AG10803 (cell line): ENCODE measurements at regions not wholly inside any gene's neighbourhood (a gene's known extent, or its start where the extent isn't known, plus 50 kb on each side); places are given as distances from the start of the nearest gene placed in this dataset.

Source experiments
- DNase-seq: peaks from one replicate; pipeline ENCODE4 v3.0.0; 2010; ENCODE audit warnings: low read depth
- H3K4me3 ChIP-seq: 2 replicates; pipeline ENCODE4 v1.5.1; 2011; ENCODE audit warnings: mild to moderate bottlenecking, low read length, control low read depth
- TF ChIP-seq, protein P1 (sequence below): conservative IDR thresholded peaks from 2 replicates; pipeline ENCODE4 v1.5.1; 2011; ENCODE audit warnings: mild to moderate bottlenecking, low read length, control low read depth, inconsistent platforms

DNA sequence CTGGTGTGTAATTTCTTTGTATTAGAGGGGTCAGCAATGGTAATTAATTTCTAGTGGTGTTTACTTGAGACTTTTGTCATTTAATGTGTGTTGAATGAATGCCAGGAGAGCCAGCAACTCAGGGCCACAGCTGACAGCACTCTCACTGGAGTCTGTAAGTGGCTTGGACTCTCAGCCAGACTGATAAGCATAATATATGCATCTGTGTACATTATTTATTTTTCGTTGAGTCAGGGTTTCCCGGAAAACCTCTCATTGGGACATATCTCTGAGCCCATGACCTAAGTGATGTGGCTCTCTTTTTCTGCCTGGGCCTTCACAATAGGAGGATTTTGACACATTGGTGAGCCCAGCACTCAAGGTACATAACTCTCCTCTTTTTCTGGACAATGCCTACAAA lies 1007.8 kb upstream of the TSPY4 start:
- TF ChIP-seq, protein P1, sequence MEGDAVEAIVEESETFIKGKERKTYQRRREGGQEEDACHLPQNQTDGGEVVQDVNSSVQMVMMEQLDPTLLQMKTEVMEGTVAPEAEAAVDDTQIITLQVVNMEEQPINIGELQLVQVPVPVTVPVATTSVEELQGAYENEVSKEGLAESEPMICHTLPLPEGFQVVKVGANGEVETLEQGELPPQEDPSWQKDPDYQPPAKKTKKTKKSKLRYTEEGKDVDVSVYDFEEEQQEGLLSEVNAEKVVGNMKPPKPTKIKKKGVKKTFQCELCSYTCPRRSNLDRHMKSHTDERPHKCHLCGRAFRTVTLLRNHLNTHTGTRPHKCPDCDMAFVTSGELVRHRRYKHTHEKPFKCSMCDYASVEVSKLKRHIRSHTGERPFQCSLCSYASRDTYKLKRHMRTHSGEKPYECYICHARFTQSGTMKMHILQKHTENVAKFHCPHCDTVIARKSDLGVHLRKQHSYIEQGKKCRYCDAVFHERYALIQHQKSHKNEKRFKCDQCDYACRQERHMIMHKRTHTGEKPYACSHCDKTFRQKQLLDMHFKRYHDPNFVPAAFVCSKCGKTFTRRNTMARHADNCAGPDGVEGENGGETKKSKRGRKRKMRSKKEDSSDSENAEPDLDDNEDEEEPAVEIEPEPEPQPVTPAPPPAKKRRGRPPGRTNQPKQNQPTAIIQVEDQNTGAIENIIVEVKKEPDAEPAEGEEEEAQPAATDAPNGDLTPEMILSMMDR, result no peak

DNA sequence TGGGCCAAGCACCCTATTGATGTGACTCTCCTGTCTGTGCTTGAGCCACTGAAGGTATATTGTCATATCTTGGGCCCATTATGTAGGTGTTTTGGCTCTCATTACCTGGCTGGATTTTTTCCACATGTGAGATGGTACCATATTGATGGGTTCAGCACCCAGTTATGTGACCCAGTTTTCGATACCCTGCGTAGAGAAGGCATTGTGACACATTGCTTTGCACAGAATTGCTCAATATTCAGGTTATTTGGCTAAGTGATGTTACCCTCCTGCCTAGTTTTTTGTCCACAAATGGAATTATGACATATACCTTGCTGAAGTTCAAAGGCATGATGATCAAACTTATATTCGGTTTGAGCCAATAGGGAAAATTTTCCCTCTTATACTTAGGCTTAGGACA lies 1007.3 kb upstream of the TSPY4 start:
- TF ChIP-seq, protein P1, result no peak
- no peak overlapping the region for H3K4me3 ChIP-seq
- DNase-seq, result no peak

More for the DNA sequence above, 1007.8 kb upstream of the TSPY4 start:
- no peak for DNase-seq
- H3K4me3 ChIP-seq, result no peak overlapping the region

DNA sequence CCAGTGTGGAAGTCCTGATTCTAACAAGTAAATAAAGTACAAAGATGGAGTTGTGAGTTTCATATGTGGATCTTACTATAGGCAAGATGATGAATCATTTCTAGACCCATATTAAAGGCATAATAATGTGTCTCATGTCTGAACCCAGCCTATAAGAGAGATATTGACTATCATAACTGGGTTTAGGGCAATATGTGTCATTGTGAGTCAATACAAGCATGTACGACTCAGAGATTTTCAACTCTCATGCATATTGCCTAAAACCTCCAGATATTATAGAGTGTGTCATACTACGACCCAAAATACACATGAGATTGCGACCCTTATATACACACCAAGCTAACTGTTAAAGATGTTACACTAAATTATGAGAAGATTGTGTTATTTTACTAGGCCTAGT lies 1003.9 kb upstream of the TSPY4 start:
- no peak for DNase-seq
- H3K4me3 ChIP-seq, result no peak overlapping the region
- TF ChIP-seq, protein P1, result no peak

DNA sequence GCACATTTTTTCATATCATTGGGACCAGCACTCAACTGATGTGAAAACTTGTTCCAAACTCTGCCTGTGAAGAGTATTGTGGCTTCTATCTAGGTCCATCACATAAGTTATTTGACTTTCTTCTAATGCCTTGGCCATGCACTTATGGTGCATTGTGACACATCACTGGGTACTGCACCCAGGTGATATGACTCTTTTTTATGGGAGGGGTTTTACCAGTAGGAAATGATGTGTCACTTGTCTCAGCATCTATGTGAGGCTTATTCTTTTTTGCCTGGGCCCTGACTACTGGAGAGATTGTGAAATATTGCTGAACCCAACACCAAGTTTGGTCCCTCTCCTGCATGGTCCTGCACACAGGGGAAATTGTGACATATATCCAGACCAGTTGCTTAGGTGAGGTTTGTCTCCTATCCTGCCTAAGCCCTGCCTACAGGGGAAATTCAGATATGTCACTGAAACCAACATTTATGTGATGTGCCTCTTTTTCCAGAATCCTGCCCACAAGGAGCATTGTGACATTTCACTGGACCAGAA lies 1001.9 kb upstream of the TSPY4 start:
- H3K4me3 ChIP-seq, result no peak overlapping the region
- TF ChIP-seq, protein P1, result no peak
- no peak for DNase-seq

DNA sequence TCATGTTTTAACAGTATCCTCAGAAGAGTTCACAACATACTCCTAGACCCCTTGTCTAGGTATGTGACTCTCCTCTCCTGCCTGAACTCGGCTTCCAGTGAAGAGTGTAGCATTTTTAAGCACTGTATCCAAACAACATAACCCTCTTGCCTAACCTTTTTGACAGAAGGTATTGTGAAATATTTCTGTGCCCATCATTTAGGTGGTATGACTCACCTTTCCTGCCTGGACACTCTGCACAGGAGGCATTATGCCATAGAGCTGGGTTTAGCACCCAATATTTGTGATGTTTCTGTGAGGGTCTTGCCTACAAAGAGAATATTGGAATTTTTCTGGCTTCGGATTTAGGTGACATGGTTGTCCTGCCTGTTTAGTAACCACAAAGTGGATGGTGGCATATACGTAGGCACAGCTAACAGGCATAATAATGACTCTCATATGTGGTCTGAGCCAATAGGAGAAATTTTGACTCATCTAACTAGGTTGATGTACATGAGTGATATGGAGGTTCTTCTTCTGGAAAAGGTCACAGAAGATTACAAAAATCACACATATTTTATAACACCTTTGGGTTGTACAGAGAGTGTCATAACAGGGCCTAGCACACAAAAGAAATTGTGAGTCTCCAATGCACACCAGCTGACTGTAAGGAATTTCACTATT lies 1001.0 kb upstream of the TSPY4 start:
- DNase-seq, result no peak
- no peak overlapping the region for H3K4me3 ChIP-seq
- TF ChIP-seq, protein P1, result no peak

DNA sequence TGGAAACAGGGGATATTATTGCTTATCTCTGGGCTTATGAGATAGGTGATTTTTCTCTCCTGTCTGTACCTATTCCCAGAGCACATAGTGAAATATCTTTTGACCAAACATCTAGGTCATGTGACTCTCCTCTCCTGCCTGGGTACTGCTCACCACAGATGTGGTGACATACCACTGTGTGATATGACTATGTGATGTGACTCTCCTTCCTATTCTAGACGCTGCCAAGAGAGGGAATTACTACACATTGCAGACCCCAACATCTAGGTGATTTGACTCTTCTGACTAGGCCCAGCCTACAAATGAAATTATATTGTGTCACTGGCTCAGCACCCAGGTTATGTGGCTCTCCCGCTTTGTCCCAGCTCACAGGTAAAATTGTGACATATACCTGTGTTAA lies 996.3 kb upstream of the TSPY4 start:
- DNase-seq, result no peak
- TF ChIP-seq, protein P1, result no peak
- no peak overlapping the region for H3K4me3 ChIP-seq

DNA sequence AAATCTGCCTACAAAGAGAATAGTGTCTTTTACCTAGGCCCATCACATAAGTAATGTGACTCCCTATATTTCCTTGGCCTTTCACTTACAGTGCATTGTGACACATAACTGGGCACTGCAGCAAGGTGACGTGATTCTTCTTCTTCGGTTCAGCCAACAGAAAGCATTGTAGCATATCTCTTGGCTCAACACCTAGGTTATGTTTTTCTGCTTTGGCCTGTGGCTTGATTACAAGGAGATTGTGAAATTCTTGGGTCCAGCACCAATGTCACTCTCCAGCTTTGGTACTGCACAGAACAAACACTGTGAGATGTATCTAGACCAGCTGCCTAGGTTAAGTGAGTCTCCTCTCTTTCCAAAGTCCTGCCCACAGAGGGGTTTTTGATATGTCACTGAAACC lies 995.1 kb upstream of the TSPY4 start:
- H3K4me3 ChIP-seq, result no peak overlapping the region
- no peak for DNase-seq
- TF ChIP-seq, protein P1, result no peak
